Dendritic cell treated with granulocyte-macrophage colony-stimulating factor and Interleukin-4, amounts not matched to agents 40 ng/mL and 50 ng/mL, for 4 days (primary cell): ENCODE measurements at regions not wholly inside any gene's neighbourhood (a gene's known extent, or its start where the extent isn't known, plus 50 kb on each side); places are given as distances from the start of the nearest gene placed in this dataset.

Source experiments
- H3K27ac Mint-ChIP-seq: one replicate; pipeline ENCODE4 v1.8.0; 2022; ENCODE audit warnings: mild to moderate bottlenecking, mixed read lengths
- H3K27me3 Mint-ChIP-seq: one replicate; pipeline ENCODE4 v1.8.0; 2022; ENCODE audit warnings: mild to moderate bottlenecking, mixed read lengths
- H3K36me3 Mint-ChIP-seq: one replicate; pipeline ENCODE4 v1.8.0; 2022; ENCODE audit warnings: low read depth, mixed read lengths
- H3K4me1 Mint-ChIP-seq: one replicate; pipeline ENCODE4 v1.8.0; 2022; ENCODE audit warnings: low read depth, mixed read lengths
- H3K4me3 Mint-ChIP-seq: one replicate; pipeline ENCODE4 v1.8.0; 2022; ENCODE audit warnings: mild to moderate bottlenecking, moderate library complexity, mixed read lengths
- H3K9me3 Mint-ChIP-seq: one replicate; pipeline ENCODE4 v1.8.0; 2022; ENCODE audit warnings: mixed read lengths
- intact Hi-C: fragments of 100-400 bp; cut with micrococcal nuclease; formaldehyde crosslinking; loops from one replicate; pipeline ENCODE4 v1.15.0; 2022

GRCh38 chr1:219405531-219406331, 207.2 kb downstream of the ZC3H11B start:
- no peak overlapping the region for H3K4me3 Mint-ChIP-seq
- H3K27ac Mint-ChIP-seq, result no peak overlapping the region
- H3K9me3 Mint-ChIP-seq, result peaks cover under 1% of the 10 kb centered on the region
- H3K36me3 Mint-ChIP-seq, result no peaks in the 10 kb centered on the region
- H3K27me3 Mint-ChIP-seq, result peaks cover 6% of the 10 kb centered on the region
- intact Hi-C loops, result no loop called here
- no peaks in the 10 kb centered on the region for H3K4me1 Mint-ChIP-seq

GRCh38 chr1:219404629-219405028, 208.3 kb downstream of the ZC3H11B start:
- Mint-ChIP-seq H3K9me3 (peaks cover 10% of the 10 kb centered on the region), H3K4me1 (no peaks in the 10 kb centered on the region)
- intact Hi-C loops, result no loop called here

GRCh38 chr1:219402925-219403324, 210.0 kb downstream of the ZC3H11B start:
- no peaks in the 10 kb centered on the region for H3K4me1 Mint-ChIP-seq
- H3K36me3 Mint-ChIP-seq, result no peaks in the 10 kb centered on the region
- peaks cover 1% of the 10 kb centered on the region for H3K27me3 Mint-ChIP-seq
- H3K27ac Mint-ChIP-seq, result no peak overlapping the region
- peaks cover 27% of the 10 kb centered on the region for H3K9me3 Mint-ChIP-seq
- intact Hi-C loops, result no loop called here
- H3K4me3 Mint-ChIP-seq, result no peak overlapping the region

More at GRCh38 chr1:219404629-219405028, 208.3 kb downstream of the ZC3H11B start:
- Mint-ChIP-seq H3K4me3 (no peak overlapping the region), H3K27ac (no peak overlapping the region), H3K36me3 (no peaks in the 10 kb centered on the region), H3K27me3 (peaks cover 6% of the 10 kb centered on the region)

DNA sequence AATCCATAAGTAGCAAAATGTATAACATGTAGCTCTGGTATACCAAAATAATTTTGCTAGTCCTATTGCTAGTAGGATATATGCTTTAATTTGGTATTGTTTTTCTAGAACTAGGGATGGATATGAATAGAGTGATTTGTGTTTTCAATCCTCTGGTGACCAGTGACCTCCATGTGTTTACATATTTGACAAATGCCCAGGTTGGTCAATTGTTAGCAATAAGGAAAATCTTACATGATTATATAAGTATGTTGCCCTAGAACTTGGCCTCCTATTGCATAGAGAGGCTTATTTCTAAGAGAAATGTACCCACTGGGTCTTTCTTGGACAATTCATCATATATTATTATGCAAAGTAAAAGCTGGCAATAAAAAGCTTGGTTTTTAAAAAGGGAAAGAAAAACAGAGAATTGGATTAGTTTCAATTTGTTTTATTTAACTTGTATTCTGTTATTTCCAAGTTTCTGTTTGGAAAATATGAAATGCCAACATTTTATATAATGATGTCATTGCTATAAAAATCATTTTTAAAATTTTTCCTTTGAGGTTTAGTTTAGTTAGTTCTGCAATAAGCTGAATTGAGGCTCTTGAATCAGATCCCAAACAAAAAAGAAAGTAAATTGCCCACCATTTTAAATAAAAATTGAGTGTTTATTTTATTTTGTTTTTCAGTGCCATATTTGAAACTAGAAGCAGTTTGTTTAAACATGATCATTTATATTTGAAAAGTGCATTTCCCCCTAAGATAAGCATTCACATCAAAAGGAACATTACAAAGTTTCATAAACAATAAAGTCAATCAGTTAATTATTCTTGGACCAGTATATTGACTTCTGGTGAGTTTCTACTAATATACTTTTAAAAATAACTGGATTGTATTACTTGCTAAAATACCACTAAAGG, 210.9 kb downstream of the ZC3H11B start:
- H3K27ac Mint-ChIP-seq, result no peak overlapping the region
- H3K9me3 Mint-ChIP-seq, result peaks cover 37% of the 10 kb centered on the region
- no peaks in the 10 kb centered on the region for H3K4me1 Mint-ChIP-seq
- no peaks in the 10 kb centered on the region for H3K36me3 Mint-ChIP-seq
- no peak overlapping the region for H3K4me3 Mint-ChIP-seq
- intact Hi-C loops, result no loop called here
- peaks cover 1% of the 10 kb centered on the region for H3K27me3 Mint-ChIP-seq

- Mint-ChIP-seq H3K27me3 (peaks cover 1% of the 10 kb centered on the region), H3K4me1 (no peaks in the 10 kb centered on the region), H3K36me3 (no peaks in the 10 kb centered on the region), H3K27ac (no peak overlapping the region), H3K9me3 (peaks cover 56% of the 10 kb centered on the region), H3K4me3 (no peak overlapping the region)
- intact Hi-C loops, result no loop called here
Observed at GRCh38 chr1:219399446-219399845, 213.5 kb downstream of the ZC3H11B start.

DNA sequence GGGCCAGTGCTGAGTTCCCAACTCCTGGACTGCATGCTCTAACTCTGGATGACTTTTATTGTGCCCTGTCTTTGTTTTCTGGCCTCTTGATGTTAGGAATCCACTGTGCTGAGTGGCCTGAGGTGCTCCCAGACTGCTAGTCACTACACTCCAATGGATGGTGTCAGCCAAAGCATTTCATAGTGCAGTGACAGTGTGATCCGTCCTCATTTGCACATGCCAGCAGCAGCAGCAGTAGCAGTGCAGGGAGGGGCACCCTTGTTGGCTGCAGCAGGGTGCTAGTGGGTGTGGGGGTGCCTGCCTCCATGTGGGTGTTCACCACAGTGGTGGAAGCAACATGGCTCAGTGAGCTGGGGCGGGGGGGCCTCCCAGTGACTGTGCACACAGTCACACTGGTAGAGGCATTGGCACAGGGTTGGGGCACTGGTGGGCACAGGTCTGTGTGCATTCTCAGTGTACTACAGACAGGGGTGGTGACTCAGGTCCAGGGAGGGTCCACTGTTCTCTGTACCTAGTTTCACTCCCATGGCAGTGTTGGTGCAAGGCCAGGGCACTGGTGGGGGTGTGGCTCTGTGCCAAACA, 214.0 kb downstream of the ZC3H11B start:
- Mint-ChIP-seq H3K4me1 (no peaks in the 10 kb centered on the region), H3K9me3 (peaks cover 56% of the 10 kb centered on the region), H3K27ac (no peak overlapping the region), H3K36me3 (no peaks in the 10 kb centered on the region), H3K4me3 (no peak overlapping the region), H3K27me3 (peaks cover 1% of the 10 kb centered on the region)
- intact Hi-C loops, result no loop called here

- no peak overlapping the region for H3K27ac Mint-ChIP-seq
- peaks cover 56% of the 10 kb centered on the region for H3K9me3 Mint-ChIP-seq
- intact Hi-C loops, result no loop called here
- no peak overlapping the region for H3K4me3 Mint-ChIP-seq
- no peaks in the 10 kb centered on the region for H3K27me3 Mint-ChIP-seq
- no peaks in the 10 kb centered on the region for H3K4me1 Mint-ChIP-seq
- no peaks in the 10 kb centered on the region for H3K36me3 Mint-ChIP-seq
Observed at GRCh38 chr1:219397511-219397910, 215.4 kb downstream of the ZC3H11B start.

- H3K9me3 Mint-ChIP-seq, result peaks cover 12% of the 10 kb centered on the region
- intact Hi-C loops, result no loop called here
Observed at GRCh38 chr1:219391297-219391696, 217.6 kb downstream of the LYPLAL1 start.

DNA sequence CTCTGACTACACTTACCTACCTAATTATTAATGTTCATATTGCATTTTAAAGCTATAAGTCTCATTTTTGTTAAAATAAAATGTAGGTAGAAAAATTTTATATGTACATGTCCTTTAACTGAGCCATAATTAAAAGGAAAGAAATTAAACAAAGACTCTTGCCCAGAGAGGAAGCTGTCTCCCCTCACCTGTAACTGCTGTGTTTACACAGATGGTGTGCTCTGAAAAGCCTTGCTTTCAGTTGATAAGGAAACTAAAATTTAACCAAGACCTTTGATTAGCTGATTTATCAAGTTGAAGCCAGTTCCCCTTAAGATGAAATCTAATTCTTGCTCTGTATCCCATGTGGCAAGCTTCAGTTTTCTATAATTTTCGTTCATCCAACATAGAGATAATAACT, 213.5 kb downstream of the LYPLAL1 start:
- H3K27ac Mint-ChIP-seq, result no peak overlapping the region
- H3K36me3 Mint-ChIP-seq, result no peaks in the 10 kb centered on the region
- intact Hi-C loops, result no loop called here
- no peak overlapping the region for H3K4me3 Mint-ChIP-seq
- H3K4me1 Mint-ChIP-seq, result no peaks in the 10 kb centered on the region
- H3K9me3 Mint-ChIP-seq, result no peaks in the 10 kb centered on the region
- peaks cover 3% of the 10 kb centered on the region for H3K27me3 Mint-ChIP-seq

More at GRCh38 chr1:219391297-219391696, 217.6 kb downstream of the LYPLAL1 start:
- no peak overlapping the region for H3K27ac Mint-ChIP-seq
- peaks cover 3% of the 10 kb centered on the region for H3K27me3 Mint-ChIP-seq
- no peaks in the 10 kb centered on the region for H3K36me3 Mint-ChIP-seq
- no peaks in the 10 kb centered on the region for H3K4me1 Mint-ChIP-seq
- no peak overlapping the region for H3K4me3 Mint-ChIP-seq

- no peak overlapping the region for H3K27ac Mint-ChIP-seq
- intact Hi-C loops, result no loop called here
- H3K27me3 Mint-ChIP-seq, result no peaks in the 10 kb centered on the region
- no peaks in the 10 kb centered on the region for H3K4me1 Mint-ChIP-seq
- H3K36me3 Mint-ChIP-seq, result no peaks in the 10 kb centered on the region
- H3K9me3 Mint-ChIP-seq, result no peaks in the 10 kb centered on the region
- no peak overlapping the region for H3K4me3 Mint-ChIP-seq
Observed at GRCh38 chr1:219385787-219386427, 212.2 kb downstream of the LYPLAL1 start.

DNA sequence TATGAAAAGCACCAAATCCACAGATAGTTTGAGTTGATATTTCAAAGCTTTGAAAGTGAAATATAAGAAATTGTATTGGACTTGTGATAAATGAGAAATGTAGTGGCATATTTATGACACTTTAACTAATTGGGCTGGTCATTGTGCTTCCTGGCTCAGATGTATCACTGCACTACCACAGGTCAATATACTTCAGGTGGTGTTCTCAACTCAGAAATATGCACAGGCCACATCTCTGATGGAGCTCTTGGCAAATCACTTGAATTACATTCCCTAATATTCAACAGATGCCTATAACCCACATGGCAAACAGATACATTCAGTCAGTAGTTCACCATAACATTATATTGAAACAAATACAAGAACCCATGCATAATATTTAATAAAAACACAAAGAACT, 209.6 kb downstream of the LYPLAL1 start:
- Mint-ChIP-seq H3K27me3 (no peaks in the 10 kb centered on the region), H3K4me3 (no peak overlapping the region), H3K9me3 (no peaks in the 10 kb centered on the region), H3K27ac (no peak overlapping the region), H3K36me3 (no peaks in the 10 kb centered on the region), H3K4me1 (no peaks in the 10 kb centered on the region)
- intact Hi-C loops, result no loop called here

GRCh38 chr1:219381396-219381795, 207.7 kb downstream of the LYPLAL1 start:
- Mint-ChIP-seq H3K36me3 (no peaks in the 10 kb centered on the region), H3K9me3 (no peaks in the 10 kb centered on the region), H3K4me3 (no peak overlapping the region), H3K27ac (no peak overlapping the region), H3K4me1 (no peaks in the 10 kb centered on the region), H3K27me3 (no peaks in the 10 kb centered on the region)
- intact Hi-C loops, result no loop called here

DNA sequence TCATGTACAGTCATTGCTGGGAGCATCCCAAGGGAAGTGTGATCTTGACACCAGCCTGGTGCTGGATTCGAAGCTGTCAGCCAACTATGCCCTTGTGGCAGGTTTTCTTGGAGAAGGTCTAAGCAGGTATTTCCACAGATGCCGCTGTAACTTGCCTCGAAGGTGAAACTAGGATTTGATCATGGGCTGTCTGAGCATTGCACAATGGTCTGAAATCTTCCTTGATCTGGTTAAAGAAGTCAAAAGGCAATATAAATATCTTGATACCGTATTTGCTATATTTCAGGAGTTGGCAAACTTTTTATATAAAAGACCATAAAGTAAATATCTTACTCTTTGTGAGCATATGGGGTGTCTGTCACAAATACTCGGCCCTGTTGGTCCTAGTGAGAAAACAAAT, 206.8 kb downstream of the LYPLAL1 start:
- no peaks in the 10 kb centered on the region for H3K27me3 Mint-ChIP-seq
- intact Hi-C loops, result no loop called here

More for the DNA sequence above, 206.8 kb downstream of the LYPLAL1 start:
- no peak overlapping the region for H3K4me3 Mint-ChIP-seq
- no peaks in the 10 kb centered on the region for H3K4me1 Mint-ChIP-seq
- H3K36me3 Mint-ChIP-seq, result no peaks in the 10 kb centered on the region
- no peak overlapping the region for H3K27ac Mint-ChIP-seq
- no peaks in the 10 kb centered on the region for H3K9me3 Mint-ChIP-seq
